Stomach (tissue), 8 donors: ENCODE measurements at regions not wholly inside any gene's neighbourhood (a gene's known extent, or its start where the extent isn't known, plus 50 kb on each side); places are given as distances from the start of the nearest gene placed in this dataset.

ENCODE experiments used
- DNase-seq, 2 donors: peaks; one replicate each; pipeline versions ENCODE4 v3.0.0 to v3.0.0-alpha.2; 2013 to 2019
- H3K27ac ChIP-seq, 5 donors: fragments of 200-600 bp in 4 of 5; sonication (generic) in 4 of 5; one replicate each; pipeline ENCODE4 v1.5.1; 2013 to 2019; ENCODE audit warnings: mild to moderate bottlenecking in 1 of 5, moderate library complexity in 1 of 5
- H3K27me3 ChIP-seq, 3 donors: fragments of 200-600 bp; sonication (generic); one replicate each; pipeline ENCODE4 v1.5.1; 2017 to 2019; ENCODE audit warnings: mixed run types in 1 of 3
- H3K36me3 ChIP-seq, 4 donors: fragments of 200-600 bp; sonication (generic); 1 replicate in 3 of 4; 2 replicates in 1 of 4; pipeline ENCODE4 v1.5.1; 2016 to 2019
- H3K4me1 ChIP-seq, 4 donors: fragments of 200-600 bp; sonication (generic); one replicate each; pipeline ENCODE4 v1.5.1; 2016 to 2019
- H3K4me3 ChIP-seq, 4 donors: fragments of 200-600 bp; sonication (generic) in 3 of 4; one replicate each; pipeline ENCODE4 v1.5.1; 2016 to 2019; ENCODE audit warnings: mild to moderate bottlenecking in 1 of 4
- H3K9me3 ChIP-seq, 4 donors: fragments of 200-600 bp; sonication (generic); one replicate each; pipeline ENCODE4 v1.5.1; 2016 to 2019
- EP300 ChIP-seq: sonication (generic); formaldehyde crosslinking; IDR thresholded peaks from one replicate; pipeline ENCODE4 v1.6.1; 2017; ENCODE audit warnings: antibody characterized with exemption
- POLR2A ChIP-seq, 4 donors: fragments of 450-650 bp; IDR thresholded peaks; one replicate each; pipeline ENCODE4 v1.6.1; 2016; ENCODE audit warnings: antibody characterized with exemption in 4 of 4, control low read depth in 2 of 4, mild to moderate bottlenecking in 1 of 4, moderate library complexity in 1 of 4
- POLR2AphosphoS5 ChIP-seq, 3 donors: sonication (generic); formaldehyde crosslinking; IDR thresholded peaks; one replicate each; pipeline ENCODE4 v1.6.1; 2016; ENCODE audit warnings: antibody characterized with exemption in 3 of 3
- WGBS, 5 donors: extraction: QIAGEN DNeasy Blood & Tissue Kit in 3 of 5; methylation state at CpG; one replicate each; pipeline versions ENCODE4 v1.1.5 to v1.1.7; 2013 to 2018; 5-methylcytosine and 5-hydroxymethylcytosine counted together
- intact Hi-C: fragments of 100-400 bp; cut with DNase I; formaldehyde crosslinking; loops from one replicate; pipeline ENCODE4 v1.15.1; 2023; ENCODE audit warnings: low total_unique reads
- TF ChIP-seq, protein P1 (sequence below), 7 experiments: fragments of 450-650 bp in 4 of 7; fragments of 200-600 bp in 3 of 7; sonication (generic) in 3 of 7; IDR thresholded peaks; one replicate each; pipeline ENCODE4 v1.5.1; 2016 to 2019; ENCODE audit warnings: antibody characterized with exemption in 7 of 7, control low read depth in 2 of 7, mild to moderate bottlenecking in 1 of 7
- donor health status: healthy with polysubstance abuse.
- donor health status: Bipolar disorder and iron deficiency.
- donor health status: healthy.

GRCh38 chr19:27905074-27905473, 1307.9 kb downstream of the UQCRFS1 start:
- no peak overlapping the region for H3K27ac ChIP-seq
- TF ChIP-seq POLR2A (IDR thresholded peaks at IDR 0.05), result no peak
- TF ChIP-seq EP300, result no peak
- no peak for TF ChIP-seq POLR2AphosphoS5 (IDR thresholded peaks at IDR 0.05)
- TF ChIP-seq, protein P1, sequence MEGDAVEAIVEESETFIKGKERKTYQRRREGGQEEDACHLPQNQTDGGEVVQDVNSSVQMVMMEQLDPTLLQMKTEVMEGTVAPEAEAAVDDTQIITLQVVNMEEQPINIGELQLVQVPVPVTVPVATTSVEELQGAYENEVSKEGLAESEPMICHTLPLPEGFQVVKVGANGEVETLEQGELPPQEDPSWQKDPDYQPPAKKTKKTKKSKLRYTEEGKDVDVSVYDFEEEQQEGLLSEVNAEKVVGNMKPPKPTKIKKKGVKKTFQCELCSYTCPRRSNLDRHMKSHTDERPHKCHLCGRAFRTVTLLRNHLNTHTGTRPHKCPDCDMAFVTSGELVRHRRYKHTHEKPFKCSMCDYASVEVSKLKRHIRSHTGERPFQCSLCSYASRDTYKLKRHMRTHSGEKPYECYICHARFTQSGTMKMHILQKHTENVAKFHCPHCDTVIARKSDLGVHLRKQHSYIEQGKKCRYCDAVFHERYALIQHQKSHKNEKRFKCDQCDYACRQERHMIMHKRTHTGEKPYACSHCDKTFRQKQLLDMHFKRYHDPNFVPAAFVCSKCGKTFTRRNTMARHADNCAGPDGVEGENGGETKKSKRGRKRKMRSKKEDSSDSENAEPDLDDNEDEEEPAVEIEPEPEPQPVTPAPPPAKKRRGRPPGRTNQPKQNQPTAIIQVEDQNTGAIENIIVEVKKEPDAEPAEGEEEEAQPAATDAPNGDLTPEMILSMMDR (IDR thresholded peaks at IDR 0.05), result no peak
- H3K36me3 ChIP-seq, result no peaks in the 10 kb centered on the region
- no peaks in the 10 kb centered on the region for H3K4me1 ChIP-seq
- H3K4me3 ChIP-seq, result no peak overlapping the region
- peaks cover 0 to 12% (median 4%) of the 10 kb centered on the region in 4 donors for H3K9me3 ChIP-seq
- intact Hi-C loops, result no loop called here
- no peak for DNase-seq
- H3K27me3 ChIP-seq, result no peaks in the 10 kb centered on the region

DNA sequence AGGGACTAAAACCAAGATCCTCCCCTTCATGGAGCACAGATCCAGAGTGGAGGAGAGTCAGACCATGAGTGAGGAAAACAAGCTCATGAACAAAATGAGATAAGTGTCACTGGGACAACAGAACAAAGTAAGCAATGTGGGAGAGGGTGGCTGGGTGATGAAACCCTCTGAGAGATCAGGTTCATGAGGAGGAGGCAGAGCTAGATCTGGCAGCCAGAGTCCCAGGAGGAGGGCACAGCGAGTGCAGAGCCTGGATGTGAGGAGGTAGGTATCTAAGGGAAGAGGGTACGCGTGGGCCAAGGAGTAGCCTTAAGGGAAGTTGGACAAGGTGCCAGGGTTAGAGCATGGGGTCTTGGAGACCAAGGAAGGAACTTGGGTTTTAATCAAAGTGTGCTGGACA, 1311.9 kb downstream of the UQCRFS1 start:
- no peaks in the 10 kb centered on the region for H3K4me1 ChIP-seq
- H3K36me3 ChIP-seq, result no peaks in the 10 kb centered on the region
- no peak for TF ChIP-seq EP300
- no peak for TF ChIP-seq POLR2A (IDR thresholded peaks at IDR 0.05)
- no peak for TF ChIP-seq POLR2AphosphoS5 (IDR thresholded peaks at IDR 0.05)
- TF ChIP-seq, protein P1 (IDR thresholded peaks at IDR 0.05), result no peak
- H3K27ac ChIP-seq, result no peak overlapping the region
- intact Hi-C loops, result no loop called here
- no peak overlapping the region for H3K4me3 ChIP-seq
- no peaks in the 10 kb centered on the region for H3K27me3 ChIP-seq
- DNase-seq, result no peak
- H3K9me3 ChIP-seq, result no peaks in the 10 kb centered on the region
- 83 to 91% (median 87%) methylated on average over 3 of the region's 3 CpGs for WGBS, 5 donors

- H3K27me3 ChIP-seq, result no peaks in the 10 kb centered on the region
- H3K9me3 ChIP-seq, result no peaks in the 10 kb centered on the region
- H3K27ac ChIP-seq, result no peak overlapping the region
- TF ChIP-seq EP300, result no peak
- TF ChIP-seq POLR2A (IDR thresholded peaks at IDR 0.05), result no peak
- TF ChIP-seq, protein P1 (IDR thresholded peaks at IDR 0.05), result no peak
- no peak for TF ChIP-seq POLR2AphosphoS5 (IDR thresholded peaks at IDR 0.05)
- no peak for DNase-seq
- no peaks in the 10 kb centered on the region for H3K36me3 ChIP-seq
- no peaks in the 10 kb centered on the region for H3K4me1 ChIP-seq
- H3K4me3 ChIP-seq, result no peak overlapping the region
- 80 to 100% (median 86%) methylated on average over 1 of the region's 1 CpG for WGBS, 5 donors
- intact Hi-C loops, result no loop called here
Measured at GRCh38 chr19:27896091-27896490, 1316.9 kb downstream of the UQCRFS1 start.

DNA sequence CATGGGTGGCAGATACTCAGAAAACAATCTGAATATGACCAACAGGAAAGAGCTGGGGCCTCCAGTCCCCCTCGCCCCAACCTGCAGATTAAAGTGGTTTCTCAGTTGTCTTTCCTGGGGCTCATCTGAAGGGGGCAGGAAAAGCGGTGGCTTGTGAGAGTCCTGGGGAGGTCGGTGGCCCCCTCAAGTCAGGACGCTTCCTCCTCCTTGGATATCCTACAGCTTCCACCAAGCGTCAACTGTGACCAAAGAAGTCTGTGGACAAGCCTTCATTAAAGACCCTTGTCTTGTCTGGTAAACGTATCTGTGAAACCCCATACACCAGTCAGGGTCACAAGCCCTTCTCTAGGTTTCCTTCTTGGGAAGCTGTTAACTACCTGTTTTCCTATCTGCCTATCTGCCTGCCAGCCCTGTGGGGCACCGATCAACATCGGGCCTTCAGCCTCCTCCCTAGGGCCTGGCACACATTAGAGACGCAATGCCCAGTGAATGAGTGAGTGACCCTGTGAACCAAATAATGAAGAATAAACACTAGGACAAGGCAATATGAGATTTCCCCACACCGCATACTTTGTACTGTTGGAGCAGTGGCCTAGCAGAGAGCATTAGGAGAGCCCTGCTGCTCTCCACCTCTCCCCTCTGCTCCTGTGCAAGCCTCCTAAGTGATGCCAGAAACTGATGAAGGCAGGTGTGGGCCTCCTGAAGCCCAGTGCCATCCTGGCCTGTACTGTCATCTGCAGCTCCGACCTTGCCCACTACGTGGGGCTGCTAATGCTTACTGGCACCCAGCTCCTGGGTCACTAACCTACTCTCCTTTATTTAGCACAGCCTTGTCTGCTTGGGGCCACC, 1317.8 kb downstream of the UQCRFS1 start:
- H3K27me3 ChIP-seq, result no peaks in the 10 kb centered on the region
- no peak for DNase-seq
- WGBS, 5 donors, result 69 to 79% (median 74%) methylated on average over 12 of the region's 12 CpGs

More for the DNA sequence above, 1317.8 kb downstream of the UQCRFS1 start:
- no peaks in the 10 kb centered on the region for H3K4me1 ChIP-seq
- H3K36me3 ChIP-seq, result no peaks in the 10 kb centered on the region
- H3K4me3 ChIP-seq, result no peak overlapping the region
- no peak overlapping the region for H3K27ac ChIP-seq
- no peak for TF ChIP-seq EP300
- no peak for TF ChIP-seq POLR2A (IDR thresholded peaks at IDR 0.05)
- TF ChIP-seq, protein P1 (IDR thresholded peaks at IDR 0.05), result no peak
- TF ChIP-seq POLR2AphosphoS5 (IDR thresholded peaks at IDR 0.05), result no peak
- intact Hi-C loops, result no loop called here
- no peaks in the 10 kb centered on the region for H3K9me3 ChIP-seq
